HG02973 (cell line): ENCODE measurements at regions not wholly inside any gene's neighbourhood (a gene's known extent, or its start where the extent isn't known, plus 50 kb on each side); places are given as distances from the start of the nearest gene placed in this dataset.
"Not testable (repeated sequence)": the region's sequence is repeated elsewhere in the genome, so short reads cannot be mapped to it uniquely, and the experiment has no call there.

Source experiments
- ATAC-seq: cut with Tn5 transposase; IDR thresholded peaks from one replicate; pipeline ENCODE4 v1.9.1; 2021; ENCODE audit warnings: moderate library complexity; ENCODE audit not compliant: unreplicated experiment

DNA sequence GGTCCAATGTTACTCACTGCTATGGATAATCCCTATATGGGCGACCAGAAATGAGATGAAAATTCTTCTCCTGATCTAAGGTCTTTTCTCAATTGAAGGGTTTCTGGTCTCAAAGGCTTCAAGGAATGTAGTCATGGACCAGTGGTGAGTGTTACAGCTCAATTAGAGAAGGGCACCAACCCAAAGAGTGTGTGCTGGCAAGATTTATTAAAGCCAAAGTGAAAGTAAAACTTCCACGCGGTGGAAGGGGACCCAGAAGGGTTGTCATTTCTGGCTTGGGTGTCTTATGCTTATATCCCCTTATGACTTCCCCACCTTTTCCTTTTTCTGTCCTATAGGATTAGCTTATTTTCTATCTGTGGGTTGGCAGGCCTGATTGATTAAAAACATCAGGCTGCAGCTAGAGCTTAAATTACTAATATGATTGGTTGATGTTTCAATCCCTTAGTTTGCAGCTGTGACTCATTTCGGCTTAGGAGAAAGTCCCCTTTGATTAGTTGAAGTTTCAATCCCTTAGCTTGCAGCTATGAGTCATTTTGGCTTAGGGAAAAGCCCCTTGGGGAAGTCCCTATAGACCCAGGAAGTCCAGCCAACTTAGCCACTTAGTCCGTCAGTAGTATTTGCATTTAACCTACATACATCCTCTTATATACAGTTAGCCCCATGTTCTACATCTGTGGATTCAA, 179.5 kb upstream of the NLGN4Y start:
- peak; percentile 47 for ATAC-seq

DNA sequence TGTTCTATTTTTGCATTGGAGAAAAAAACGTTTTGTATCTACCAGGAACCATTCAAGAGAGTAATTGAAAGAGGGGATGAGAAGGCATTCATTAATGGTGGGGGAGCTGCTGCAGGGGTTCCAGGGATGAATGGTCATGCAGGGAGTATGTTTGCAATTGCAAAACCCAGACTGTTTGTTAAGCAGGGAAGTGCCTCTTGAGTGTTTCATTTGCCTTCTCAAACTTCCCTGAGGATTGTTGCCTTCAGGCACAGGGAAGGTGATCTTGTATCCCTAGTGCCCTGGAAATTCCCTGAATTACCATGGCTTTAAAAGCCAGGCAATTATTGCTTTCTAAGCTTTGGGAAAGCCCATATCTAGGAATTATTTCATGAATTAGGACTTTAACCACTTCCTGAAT, 172.7 kb upstream of the NLGN4Y start:
- ATAC-seq, result no peak

- no peak for ATAC-seq
These were observed 168.2 kb upstream of the NLGN4Y start for GRCh38 chrY:14356154-14356553.

DNA sequence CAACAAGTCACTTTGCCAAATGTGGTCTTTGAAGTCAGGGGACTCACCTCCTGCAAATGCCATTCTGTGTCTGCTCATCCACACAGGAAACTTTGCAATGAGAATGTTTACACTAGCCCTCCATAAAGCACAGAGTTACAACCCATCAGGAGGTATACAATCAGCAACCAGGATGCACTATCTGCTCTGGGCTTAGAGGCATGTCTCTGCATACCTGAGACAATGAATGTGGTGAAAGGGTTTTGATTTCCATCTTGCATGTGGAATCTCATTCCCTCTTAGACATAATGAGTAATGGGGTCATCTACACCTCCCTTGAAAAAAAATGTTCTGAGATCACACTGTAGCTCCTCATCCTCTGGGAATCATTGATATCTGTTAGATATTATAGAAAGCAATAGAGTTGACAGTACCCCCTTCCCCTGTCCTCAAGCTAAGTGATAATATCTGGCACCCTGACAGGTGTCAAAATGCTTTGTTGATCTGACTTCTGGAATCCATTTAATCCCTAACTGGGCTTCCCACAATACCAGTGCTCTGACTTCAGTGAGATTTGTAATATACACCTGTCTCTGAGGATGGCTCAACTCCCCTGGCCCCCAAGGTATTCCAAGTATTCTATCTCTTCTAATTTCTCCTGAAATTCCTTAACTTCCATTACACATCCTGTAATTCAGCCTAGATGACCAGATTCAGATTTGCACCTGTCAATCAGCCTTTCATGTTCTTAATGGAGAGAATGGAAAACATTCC, 163.4 kb upstream of the NLGN4Y start:
- no peak for ATAC-seq

DNA sequence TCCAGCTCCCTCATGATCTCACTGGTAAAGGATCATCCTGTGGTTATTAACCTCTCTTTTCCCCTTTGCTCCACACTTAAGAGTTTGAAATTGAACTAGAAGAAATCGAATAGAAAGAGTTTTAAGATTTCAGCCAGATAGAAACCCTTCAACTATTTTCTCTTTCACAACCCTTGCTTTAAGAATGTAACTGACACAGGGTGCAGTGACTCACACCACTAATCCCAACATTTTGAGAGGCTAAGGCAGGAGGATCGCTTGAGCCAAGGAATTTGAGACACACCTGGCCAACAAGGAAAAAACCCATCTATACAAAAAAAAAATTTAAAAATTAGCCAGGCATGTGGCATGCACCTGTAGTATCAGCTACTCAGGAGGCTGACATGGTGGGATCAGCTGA, 150.7 kb upstream of the NLGN4Y start:
- no peak for ATAC-seq

DNA sequence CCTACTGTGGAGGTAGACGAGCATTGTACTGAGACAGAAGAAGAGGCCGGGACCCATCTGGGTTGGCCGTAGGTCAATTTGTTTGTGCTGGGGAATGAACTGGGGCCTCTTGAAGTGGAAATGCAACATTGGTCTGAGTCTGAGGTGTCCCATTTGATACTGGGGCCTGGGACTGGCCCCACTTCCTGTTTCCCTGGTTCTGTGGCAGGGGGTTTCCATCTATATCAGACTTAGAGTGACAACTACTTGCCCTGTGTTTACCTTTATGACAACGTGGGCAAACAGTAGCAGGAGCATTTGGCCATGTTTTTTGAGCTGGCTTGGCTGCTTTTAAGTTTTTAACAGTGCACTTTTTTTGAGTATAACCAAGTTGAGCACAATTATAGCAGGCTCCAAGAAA, 146.1 kb upstream of the NLGN4Y start:
- ATAC-seq, result no peak

DNA sequence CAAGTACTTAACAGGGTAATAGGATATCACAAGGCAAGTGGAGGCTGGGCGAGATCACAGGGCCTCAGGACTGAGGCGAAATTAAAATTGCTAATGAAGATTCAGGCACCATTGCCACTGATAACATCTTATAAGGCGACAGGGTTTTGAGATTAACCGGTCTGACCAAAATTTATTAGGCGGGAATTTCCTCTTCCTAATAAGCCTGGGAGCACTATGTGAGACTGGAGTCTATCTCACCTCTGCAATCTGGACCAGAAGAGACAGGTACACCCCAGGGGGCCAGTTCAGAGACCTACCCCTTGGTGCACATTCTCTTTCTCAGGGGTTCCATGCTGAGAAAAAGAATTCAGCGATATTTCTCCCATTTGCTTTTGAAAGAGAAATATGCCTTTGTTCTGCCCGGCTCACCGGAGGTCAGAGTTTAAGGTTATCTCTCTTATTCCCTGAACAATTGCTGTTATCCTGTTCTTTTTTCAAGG, 113.7 kb upstream of the NLGN4Y start:
- ATAC-seq, result not testable (repeated sequence)

DNA sequence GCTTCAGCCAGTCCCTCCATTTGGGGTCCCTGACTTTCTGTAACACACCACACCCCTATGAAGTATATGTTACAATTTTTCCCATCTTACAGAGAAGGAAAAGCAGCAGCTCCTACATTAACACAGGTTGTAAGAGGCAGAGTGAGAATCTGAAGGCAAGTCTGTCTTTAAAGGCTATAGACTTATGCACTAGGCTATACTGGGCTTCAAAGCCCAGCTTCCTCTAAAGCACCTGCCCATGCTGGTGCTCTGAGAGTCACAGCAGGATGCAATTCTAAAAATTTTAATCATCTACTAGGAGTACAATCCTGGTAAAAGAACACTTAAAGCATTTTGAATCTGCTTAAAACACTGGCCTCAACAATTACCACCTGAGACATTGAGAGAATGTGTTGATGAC, 113.0 kb upstream of the NLGN4Y start:
- ATAC-seq, result no peak

DNA sequence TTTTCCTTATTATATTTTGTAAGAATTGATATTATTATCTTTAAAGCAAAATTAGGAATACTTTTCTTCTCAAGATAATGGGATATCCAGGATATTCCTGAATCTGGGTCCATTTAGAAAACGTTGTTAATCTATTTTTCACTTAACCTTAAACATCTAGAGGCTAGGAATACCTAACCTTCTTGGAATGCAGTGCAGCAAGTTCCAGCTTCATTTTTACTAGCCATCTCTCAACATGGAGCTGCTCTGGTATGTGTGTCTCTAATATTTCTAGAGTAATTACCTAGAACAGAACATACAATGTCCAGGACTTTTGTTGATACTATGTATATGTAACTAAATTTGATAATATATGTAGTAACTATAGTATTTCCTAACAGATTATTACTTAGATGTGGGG, 87.8 kb upstream of the NLGN4Y start:
- ATAC-seq, result no peak

- ATAC-seq, result no peak
These were observed 86.7 kb upstream of the NLGN4Y start for GRCh38 chrY:14437626-14438025.

GRCh38 chrY:14438395-14438794, 85.9 kb upstream of the NLGN4Y start:
- ATAC-seq, result no peak

DNA sequence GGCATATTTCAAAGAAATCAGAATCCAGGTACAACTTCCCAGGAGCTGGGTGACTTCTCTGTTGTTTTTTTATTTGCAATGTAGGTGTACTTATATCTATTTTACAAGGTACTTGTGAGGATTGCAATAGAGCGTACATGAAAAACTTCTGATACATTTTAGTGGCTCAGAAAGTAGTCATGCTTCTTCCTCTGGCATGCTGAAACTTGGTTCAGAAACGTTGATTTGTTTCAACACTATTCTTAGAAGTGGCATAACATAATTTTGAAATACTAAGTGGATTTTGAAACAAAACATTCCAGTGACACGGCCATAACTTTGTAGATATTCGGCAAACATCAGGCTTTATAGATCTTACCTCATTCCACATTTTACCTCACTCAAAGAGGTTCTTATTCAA, 79.8 kb upstream of the NLGN4Y start:
- ATAC-seq, result no peak

GRCh38 chrY:14468151-14468683, 56.1 kb upstream of the NLGN4Y start:
- no peak for ATAC-seq

- no peak for ATAC-seq
These were observed 51.9 kb upstream of the NLGN4Y start for GRCh38 chrY:14472421-14472820.

GRCh38 chrY:14473320-14473719, 51.0 kb upstream of the NLGN4Y start:
- no peak for ATAC-seq
